GM08714 (cell line): ENCODE measurements at regions not wholly inside any gene's neighbourhood (a gene's known extent, or its start where the extent isn't known, plus 50 kb on each side); places are given as distances from the start of the nearest gene placed in this dataset.
"Not testable (repeated sequence)": the region's sequence is repeated elsewhere in the genome, so short reads cannot be mapped to it uniquely, and the experiment has no call there.

Source experiments
- H3K4me3 ChIP-seq: fragments of 200-500 bp; sonication (Bioruptor generic); 2 replicates; pipeline ENCODE4 v1.5.1; 2014; ENCODE audit warnings: mild to moderate bottlenecking, low read length, inconsistent platforms
- ZNF274 ChIP-seq: IDR thresholded peaks from 2 replicates; pipeline ENCODE4 v1.6.1; 2012; ENCODE audit warnings: mild to moderate bottlenecking, low read depth, low read length

GRCh38 chr14:71539650-71540285 lies 392.5 kb upstream of the RGS6 start:
- TF ChIP-seq ZNF274: no peak
- H3K4me3 ChIP-seq: no peak overlapping the region

DNA sequence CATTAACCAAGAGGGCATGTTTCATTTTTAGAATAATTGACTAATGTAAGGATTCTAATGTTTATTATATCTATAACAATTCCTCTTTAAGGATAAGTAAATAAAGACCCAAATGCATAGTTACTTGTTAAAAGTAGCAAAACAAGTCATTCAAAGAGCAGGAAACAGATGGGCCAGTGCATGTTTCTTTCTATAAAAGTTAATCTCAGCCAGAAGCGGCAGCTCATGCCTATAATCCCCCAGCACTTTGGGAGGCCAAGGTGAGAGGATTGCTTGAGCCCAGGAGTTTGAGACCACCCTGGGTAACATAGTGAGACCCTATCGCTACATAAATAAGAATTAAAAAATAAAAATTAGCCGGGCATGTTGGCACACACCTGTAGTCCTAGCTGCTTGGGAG lies 391.0 kb upstream of the RGS6 start:
- no peak overlapping the region for H3K4me3 ChIP-seq
- TF ChIP-seq ZNF274: no peak

GRCh38 chr14:71541973-71542690 lies 390.1 kb upstream of the RGS6 start:
- no peak for TF ChIP-seq ZNF274

GRCh38 chr14:71549421-71550050 lies 382.7 kb upstream of the RGS6 start:
- no peak for TF ChIP-seq ZNF274
- H3K4me3 ChIP-seq: no peak overlapping the region; the same call in 1 of the 2 replicates

More at GRCh38 chr14:71541973-71542690, 390.1 kb upstream of the RGS6 start:
- no peak overlapping the region for H3K4me3 ChIP-seq

- no peak for TF ChIP-seq ZNF274
- no peak overlapping the region; the same call in 1 of the 2 replicates for H3K4me3 ChIP-seq
Observed at GRCh38 chr14:71550367-71550766, 381.9 kb upstream of the RGS6 start.

DNA sequence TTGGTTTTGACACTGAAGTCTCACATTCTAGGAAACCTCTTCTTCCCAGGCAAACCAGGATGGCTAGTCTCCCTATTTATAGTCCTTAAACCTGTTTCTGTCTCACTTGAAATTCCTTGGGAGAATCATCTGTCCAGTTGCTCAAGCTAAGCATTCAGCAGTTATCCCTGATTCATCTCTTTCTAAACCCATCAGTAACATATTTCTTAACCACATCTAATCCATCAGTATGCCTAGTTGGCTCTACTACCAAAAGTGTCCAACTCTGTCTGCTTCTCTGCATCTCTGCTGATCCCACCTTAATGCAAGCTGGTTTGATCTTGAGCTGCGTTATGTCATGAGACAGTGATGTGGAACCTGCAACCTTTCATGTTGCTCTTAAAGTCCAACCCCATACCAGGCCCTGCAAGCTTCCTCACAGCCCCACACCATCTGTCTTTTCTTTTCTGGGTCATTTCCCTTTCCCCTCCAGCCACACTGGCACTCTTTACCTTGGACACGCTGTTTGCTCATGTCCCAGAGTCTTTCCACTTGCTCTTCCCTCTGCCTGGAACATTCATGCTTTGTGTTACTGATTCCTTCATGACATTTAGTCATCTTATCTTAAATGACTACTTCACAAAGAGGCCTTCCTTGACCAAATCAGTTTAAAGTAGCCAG lies 380.8 kb upstream of the RGS6 start:
- no peak for TF ChIP-seq ZNF274
- no peak overlapping the region for H3K4me3 ChIP-seq

DNA sequence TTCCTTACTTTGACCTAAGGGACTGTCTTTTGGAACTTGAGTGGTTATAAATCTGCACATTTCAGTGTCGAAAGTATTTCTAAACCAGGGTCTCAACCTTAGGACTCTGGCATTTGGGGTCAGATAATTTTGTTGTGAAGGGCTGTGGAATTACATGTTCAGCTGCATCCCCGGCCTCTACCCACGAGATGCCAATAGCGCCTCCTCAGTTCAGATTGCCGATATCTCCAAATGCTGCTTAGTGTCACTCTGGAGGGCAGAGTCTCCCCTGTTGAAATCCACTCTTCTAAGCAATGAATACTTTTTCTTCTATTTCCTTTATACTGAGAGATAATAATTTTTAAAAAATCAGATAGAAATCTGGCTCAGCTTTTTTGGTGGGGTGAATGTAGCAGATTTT lies 379.4 kb upstream of the RGS6 start:
- no peak overlapping the region for H3K4me3 ChIP-seq
- TF ChIP-seq ZNF274: no peak

GRCh38 chr14:71553779-71554178 lies 378.4 kb upstream of the RGS6 start:
- TF ChIP-seq ZNF274: no peak
- peak overlapping the region; percentile 22; the same call in 1 of the 2 replicates for H3K4me3 ChIP-seq

- TF ChIP-seq ZNF274: no peak
- peak overlapping the region; percentile 22; the same call in 1 of the 2 replicates for H3K4me3 ChIP-seq
Observed at GRCh38 chr14:71554323-71554722, 377.9 kb upstream of the RGS6 start.

DNA sequence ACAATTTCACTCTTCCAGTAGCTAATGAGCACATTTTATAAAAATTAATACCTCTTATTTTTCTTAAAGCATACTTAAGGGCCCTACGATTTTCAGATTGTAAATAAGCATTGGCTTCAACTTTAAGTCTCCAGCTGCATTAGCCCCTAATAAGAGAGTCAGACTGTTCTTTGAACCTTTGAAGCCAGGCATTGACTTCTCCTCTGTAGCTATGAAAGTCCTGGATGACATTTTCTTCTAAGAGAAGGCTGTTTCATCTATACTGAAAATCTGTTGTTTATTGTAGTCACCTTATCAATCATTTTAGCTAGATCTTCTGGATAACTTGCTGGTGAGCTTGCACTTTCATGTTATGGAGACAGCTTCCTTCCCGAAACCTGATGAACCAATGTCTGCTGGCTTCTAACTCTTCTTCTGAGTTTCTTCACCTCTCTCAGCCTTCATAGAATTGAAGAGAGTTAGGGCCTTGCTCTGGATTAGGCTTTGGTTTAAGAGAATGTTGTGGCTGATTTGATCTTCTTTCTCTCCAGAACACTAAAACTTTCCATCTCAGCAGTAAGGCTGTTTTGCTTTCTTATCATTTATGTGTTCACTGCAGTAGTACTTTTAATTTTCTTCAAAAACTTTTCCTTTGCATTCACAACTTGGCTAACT lies 377.1 kb upstream of the RGS6 start:
- peak overlapping the region; percentile 51; the same call in 1 of the 2 replicates for H3K4me3 ChIP-seq
- no peak for TF ChIP-seq ZNF274

- TF ChIP-seq ZNF274: no peak
- H3K4me3 ChIP-seq: peak overlapping the region; percentile 49; the same call in 1 of the 2 replicates
Observed at GRCh38 chr14:71555654-71556559, 376.3 kb upstream of the RGS6 start.

DNA sequence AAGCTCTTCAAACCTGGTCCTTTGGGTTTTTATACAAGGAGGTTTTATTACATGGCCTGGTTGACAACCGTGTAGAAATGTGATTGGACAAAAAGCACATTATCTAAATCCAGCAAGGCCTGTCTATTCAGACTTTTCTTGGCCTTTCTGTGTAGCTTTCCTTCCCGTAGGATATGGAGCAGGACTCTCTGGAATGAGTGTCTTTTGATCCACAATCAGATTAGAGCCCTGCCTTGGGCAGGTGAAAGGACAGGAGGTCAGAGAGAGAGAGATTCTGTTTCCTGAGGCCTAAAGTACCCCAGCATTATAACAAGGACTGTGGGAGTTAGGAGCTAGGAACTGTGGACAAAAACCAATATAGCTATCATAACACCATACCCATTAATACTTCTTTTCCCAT lies 375.5 kb upstream of the RGS6 start:
- H3K4me3 ChIP-seq: peak overlapping the region; percentile 49; the same call in 1 of the 2 replicates
- no peak for TF ChIP-seq ZNF274

DNA sequence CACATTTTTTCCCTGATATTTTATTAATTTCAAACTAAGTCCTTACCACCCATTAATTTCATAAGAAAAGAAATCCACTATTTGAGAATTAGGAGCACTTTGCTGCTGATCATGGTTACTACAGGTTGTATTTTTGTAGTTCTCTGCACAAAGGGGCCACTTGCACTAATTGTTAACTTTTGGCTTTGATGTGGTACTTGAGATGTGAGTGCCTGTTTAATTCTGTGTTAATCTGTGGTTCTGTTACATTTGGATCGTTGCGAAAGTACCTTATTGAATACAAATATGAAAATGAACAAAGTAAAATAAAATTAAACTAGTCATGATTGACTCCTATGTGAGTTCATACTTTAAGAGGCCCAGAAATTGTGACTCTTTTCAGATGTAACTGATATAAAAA lies 374.9 kb upstream of the RGS6 start:
- no peak for TF ChIP-seq ZNF274
- no peak overlapping the region for H3K4me3 ChIP-seq

DNA sequence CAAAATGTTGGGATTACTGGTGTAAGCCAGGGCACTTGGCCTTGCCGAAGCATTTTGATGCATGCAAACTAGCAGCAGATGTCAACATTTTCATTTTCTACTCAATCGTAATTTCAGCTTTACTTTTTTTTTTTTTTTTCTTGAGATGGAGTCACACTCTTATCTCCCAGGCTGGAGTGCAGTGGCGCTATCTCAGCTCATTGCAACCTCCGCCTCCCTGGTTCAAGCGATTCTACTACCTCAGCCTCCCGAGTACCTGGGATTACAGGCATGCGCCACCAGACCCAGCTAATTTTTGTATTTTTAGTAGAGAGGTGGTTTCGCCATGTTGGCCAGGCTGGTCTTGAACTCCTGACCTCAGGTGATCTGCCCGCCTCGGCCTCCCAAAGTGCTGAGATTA lies 373.3 kb upstream of the RGS6 start:
- H3K4me3 ChIP-seq: not testable (repeated sequence)
